GM23338 (cell line): ENCODE measurements at regions not wholly inside any gene's neighbourhood (a gene's known extent, or its start where the extent isn't known, plus 50 kb on each side); places are given as distances from the start of the nearest gene placed in this dataset.

ENCODE experiments used
- CREB1 ChIP-seq: fragments of 250-450 bp; sonication (Bioruptor Pico); IDR thresholded peaks from 2 replicates; pipeline ENCODE4 v1.5.0; 2020; ENCODE audit warnings: low read depth, mild to moderate bottlenecking, moderate library complexity
- CTCF ChIP-seq, 2 experiments: fragments of 200-600 bp in 1 of 2; sonication (generic) in 1 of 2; conservative IDR thresholded peaks; 2 replicates each; pipeline versions ENCODE4 v1.5.1 to v1.6.1; 2016 to 2017; ENCODE audit warnings: antibody characterized with exemption in 2 of 2, low read depth in 2 of 2, mild to moderate bottlenecking in 2 of 2, moderate library complexity in 1 of 2
- EZH2phosphoT487 ChIP-seq: fragments of 200-600 bp; sonication (generic); IDR thresholded peaks from one replicate; pipeline ENCODE4 v1.8.1; 2018; ENCODE audit warnings: antibody characterized with exemption; ENCODE audit not compliant: unreplicated experiment
- JUNB ChIP-seq: IDR thresholded peaks from one replicate; pipeline ENCODE4 v1.6.1; 2016; ENCODE audit warnings: antibody characterized with exemption; ENCODE audit not compliant: unreplicated experiment
- TF ChIP-seq, protein P1 (sequence below): IDR thresholded peaks from one replicate; pipeline ENCODE4 v1.6.1; 2018; ENCODE audit warnings: antibody characterized with exemption; ENCODE audit not compliant: unreplicated experiment

DNA sequence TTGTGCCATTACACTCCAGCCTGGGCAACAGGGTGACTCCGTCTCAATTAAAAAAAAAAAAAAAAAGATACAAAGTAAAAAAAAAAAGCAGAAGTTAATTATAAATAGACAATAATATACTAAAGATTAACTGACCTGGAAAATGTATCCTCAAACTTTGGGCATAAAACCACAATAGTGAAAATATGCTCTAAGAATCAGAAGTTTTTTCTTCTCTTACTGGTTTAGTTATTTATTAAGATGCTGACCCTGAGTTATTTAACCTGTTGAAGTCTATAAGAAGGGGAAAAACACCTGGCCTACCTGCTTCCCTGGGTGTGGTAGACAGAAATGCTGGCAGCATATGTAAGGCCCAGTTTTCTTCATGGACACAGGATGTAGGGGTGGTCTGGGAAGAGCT, 133.7 kb upstream of the MLIP start:
- TF ChIP-seq CREB1 (CRISPR knock-in tag) (no peak), CTCF (conservative IDR thresholded peaks at IDR 0.05; ENCODE audit: low read depth in 2 of 2) (no peak), EZH2phosphoT487 (no peak), JUNB (no peak)
- TF ChIP-seq, protein P1, sequence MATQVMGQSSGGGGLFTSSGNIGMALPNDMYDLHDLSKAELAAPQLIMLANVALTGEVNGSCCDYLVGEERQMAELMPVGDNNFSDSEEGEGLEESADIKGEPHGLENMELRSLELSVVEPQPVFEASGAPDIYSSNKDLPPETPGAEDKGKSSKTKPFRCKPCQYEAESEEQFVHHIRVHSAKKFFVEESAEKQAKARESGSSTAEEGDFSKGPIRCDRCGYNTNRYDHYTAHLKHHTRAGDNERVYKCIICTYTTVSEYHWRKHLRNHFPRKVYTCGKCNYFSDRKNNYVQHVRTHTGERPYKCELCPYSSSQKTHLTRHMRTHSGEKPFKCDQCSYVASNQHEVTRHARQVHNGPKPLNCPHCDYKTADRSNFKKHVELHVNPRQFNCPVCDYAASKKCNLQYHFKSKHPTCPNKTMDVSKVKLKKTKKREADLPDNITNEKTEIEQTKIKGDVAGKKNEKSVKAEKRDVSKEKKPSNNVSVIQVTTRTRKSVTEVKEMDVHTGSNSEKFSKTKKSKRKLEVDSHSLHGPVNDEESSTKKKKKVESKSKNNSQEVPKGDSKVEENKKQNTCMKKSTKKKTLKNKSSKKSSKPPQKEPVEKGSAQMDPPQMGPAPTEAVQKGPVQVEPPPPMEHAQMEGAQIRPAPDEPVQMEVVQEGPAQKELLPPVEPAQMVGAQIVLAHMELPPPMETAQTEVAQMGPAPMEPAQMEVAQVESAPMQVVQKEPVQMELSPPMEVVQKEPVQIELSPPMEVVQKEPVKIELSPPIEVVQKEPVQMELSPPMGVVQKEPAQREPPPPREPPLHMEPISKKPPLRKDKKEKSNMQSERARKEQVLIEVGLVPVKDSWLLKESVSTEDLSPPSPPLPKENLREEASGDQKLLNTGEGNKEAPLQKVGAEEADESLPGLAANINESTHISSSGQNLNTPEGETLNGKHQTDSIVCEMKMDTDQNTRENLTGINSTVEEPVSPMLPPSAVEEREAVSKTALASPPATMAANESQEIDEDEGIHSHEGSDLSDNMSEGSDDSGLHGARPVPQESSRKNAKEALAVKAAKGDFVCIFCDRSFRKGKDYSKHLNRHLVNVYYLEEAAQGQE: no peak
